Stimulated activated CD4-positive, alpha-beta T cell treated with anti-CD3 and anti-CD28 coated beads, TNF-alpha, amount 100 ng/mL, for 48 hours (primary cell): ENCODE measurements at regions not wholly inside any gene's neighbourhood (a gene's known extent, or its start where the extent isn't known, plus 50 kb on each side); places are given as distances from the start of the nearest gene placed in this dataset.
"Not testable (repeated sequence)": the region's sequence is repeated elsewhere in the genome, so short reads cannot be mapped to it uniquely, and the experiment has no call there.

ENCODE experiments used
- DNase-seq, 3 donors: peaks; one replicate each; pipeline ENCODE4 v3.0.0-alpha.2; 2020; ENCODE audit warnings: low read depth in 3 of 3

- DNase-seq = no peak
These were observed 136.0 kb upstream of the MIR17HG start for GRCh38 chr13:91211510-91211909.

- no peak for DNase-seq
These were observed 135.3 kb upstream of the MIR17HG start for GRCh38 chr13:91212231-91212630.

DNA sequence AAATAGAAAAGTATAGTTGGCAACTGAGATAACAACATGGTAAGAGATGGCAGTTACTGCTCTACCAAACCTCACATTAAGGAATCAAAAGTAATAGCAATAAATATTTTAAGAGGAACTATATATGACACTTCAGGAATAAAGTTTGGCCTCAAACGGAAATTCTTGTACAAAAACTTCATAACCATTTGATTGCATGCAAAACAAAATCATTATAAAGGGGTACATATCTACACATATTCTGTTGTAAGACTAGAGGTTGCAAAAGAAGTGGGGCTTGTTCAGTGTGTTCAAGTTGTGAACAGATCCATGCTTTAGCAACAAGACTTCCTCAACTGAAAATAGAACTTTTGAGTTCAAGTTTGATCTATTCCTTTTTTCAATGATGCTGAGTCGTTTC, 133.5 kb upstream of the MIR17HG start:
- DNase-seq = no peak

DNA sequence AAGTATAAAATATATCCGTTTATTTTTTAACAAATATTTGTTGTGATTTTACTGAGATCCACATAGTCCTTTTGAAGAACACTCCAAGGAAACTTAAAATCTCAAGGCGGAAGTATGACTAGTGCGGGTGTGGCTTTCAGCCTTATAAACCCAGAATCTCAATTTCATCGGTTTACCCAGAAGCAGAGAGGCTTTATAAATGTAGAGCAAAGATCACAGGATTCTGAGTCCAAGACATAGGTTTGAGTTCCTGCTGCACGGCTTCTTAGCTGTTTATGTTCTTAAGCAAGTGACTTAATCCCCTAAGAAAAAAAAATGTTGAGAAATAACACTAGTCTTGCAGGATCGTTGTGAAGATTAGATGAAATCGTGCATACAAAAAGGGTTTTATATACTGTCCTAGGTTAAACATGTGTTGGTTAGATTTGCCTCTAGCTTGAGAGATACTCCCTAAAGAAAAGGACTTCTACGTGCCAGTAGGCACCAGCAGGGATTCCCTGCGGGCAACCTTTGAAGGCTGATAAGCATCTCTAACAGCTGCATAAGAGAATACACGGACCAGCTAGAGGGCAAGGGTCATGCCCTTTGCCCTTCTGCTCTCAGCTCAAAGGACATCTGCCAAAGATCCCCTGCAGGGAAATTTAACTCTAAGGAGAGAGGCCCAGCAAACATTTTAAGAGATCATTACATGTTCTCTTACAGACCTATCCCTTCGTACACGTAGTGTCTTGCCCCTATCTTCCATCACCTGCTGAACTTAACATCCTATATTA, 130.4 kb upstream of the MIR17HG start:
- no peak for DNase-seq

DNA sequence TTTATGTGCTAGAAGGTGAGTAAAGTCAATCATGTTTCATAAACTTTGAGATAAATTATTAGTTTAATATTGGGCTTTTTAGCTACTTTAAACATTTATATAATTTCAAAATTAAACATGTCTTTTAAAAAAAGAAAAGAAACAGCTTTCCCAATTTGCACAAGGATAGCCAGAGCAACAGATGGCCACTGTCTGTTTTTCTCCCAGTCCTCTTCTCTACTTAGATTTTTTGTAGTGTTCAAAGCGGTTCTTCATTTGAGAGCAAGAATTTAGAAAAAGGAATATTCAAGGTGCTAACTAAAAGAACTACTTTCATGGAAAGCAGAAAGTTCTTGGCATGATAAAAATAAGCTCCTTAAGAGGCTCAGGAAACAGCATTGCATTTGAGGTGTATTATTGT, 128.3 kb upstream of the MIR17HG start:
- DNase-seq = no peak

GRCh38 chr13:91220872-91221271, 126.6 kb upstream of the MIR17HG start:
- DNase-seq = no peak

DNA sequence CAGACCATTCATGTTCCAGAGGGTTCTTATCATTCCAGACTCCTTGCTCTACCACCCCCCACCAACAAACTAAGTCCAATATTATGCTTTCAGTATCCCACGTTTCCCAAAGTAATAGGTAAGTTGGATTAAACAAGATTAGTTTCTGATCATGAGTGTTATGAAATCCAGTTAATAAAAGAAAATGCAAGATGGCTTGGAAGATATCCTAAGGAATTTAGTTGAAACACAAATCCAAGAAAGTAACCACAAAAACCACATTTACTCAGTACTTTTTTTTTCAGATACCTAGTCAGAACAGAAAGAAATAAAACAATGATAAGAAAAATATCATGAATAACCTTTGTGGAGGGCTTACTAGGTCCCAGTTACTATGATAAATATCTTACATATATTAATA, 119.4 kb upstream of the MIR17HG start:
- DNase-seq = no peak

- no peak for DNase-seq
These were observed 118.5 kb upstream of the MIR17HG start for GRCh38 chr13:91228940-91229339.

- DNase-seq = no peak
These were observed 114.8 kb upstream of the MIR17HG start for GRCh38 chr13:91232716-91233115.

- DNase-seq = no peak
These were observed 114.2 kb upstream of the MIR17HG start for GRCh38 chr13:91233291-91233690.

DNA sequence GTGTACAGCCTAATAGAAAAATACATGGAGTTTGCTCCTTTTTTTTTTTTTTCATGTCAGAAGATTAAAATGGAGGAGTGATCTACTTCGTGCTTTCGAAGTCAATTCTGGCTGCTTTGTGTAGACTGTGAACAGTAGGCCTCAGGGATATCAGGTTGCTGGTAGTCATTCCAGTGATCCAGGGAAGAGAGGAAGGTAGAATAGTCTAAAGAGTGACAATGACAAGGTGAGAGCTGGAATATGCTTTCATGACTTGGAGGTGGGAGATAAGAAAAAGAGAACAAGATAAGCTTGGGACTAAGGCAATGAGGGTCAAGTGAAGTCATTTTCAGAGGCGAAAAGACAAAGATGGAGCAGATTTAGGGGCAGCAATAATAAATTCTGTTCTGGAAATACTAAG, 111.3 kb upstream of the MIR17HG start:
- DNase-seq = no peak

GRCh38 chr13:91236921-91237320, 110.6 kb upstream of the MIR17HG start:
- no peak for DNase-seq

GRCh38 chr13:91238036-91238435, 109.5 kb upstream of the MIR17HG start:
- DNase-seq = no peak

- DNase-seq = no peak
These were observed 107.1 kb upstream of the MIR17HG start for GRCh38 chr13:91240341-91240740.

DNA sequence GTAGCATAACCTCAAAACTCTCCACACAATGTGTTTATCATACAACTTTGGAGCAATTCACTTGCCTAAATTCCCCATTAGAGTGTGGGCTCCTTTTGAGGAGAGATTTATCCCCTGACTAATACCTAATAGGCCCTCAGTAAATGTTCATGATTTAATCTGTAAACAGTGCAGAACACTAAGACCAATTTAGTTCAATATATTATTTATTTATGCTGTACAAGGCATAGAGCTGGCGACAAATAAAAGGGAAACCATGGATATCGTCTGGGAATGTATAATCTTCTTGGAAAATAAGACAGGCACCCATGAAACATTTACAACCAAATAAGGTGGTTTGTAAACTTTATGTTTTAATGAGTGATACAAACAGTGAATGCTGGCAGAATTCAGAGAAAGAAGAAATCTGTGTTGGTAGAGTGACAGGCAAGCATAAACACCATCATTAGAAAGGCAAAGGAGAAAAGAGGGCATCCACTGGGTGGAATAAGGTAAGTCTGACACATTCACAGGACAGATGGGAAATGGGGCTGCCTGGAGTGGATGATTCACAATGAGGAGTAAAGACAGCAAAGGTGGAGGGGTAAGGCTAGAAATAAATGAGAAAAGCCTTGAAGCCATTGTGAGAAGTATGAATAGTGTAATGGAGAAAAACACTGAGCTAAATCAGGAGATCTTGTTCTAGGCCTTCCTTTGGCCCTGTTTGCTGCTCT, 106.1 kb upstream of the MIR17HG start:
- DNase-seq = no peak

- DNase-seq = no peak
These were observed 104.8 kb upstream of the MIR17HG start for GRCh38 chr13:91242652-91243051.

- DNase-seq = no peak
These were observed 102.2 kb upstream of the MIR17HG start for GRCh38 chr13:91245288-91245687.

DNA sequence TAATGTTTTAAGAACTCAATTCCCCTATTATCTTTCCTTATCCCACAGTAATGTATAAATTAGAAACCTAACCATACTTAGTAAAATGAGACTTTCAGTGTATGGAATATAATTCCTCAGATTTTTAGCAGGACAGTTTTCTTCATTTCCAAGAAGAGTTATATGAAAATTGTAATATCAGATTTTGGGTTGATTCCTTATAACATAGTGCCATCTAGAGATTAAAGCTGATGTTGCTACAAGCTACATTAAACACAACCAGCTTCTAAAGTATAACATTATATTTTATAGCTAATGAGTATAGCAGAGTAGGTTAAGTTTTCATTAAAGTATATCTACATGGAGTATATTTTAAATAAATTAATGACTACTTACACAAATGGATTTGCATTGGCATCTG, 99.7 kb upstream of the MIR17HG start:
- no peak for DNase-seq

DNA sequence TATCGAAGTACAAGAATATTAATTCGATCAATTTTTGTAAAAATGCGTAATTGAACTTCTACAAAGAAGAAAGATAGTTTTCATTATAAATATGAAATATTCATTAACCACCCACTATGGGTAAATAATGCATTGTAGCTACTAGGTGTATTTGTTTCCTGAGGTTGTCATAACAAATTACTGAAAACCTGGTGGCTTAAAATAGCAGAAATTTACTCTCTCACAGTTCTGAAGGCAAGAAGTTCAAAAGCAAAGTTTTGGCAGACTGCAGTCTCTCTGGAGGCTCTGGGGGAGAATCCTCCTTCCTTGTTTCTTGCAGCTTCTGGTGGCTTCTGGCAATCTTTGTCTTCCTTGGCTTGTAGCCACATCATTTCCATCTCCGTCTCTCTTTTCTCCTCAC, 99.2 kb upstream of the MIR17HG start:
- DNase-seq = no peak

GRCh38 chr13:91249370-91249769, 98.1 kb upstream of the MIR17HG start:
- no peak for DNase-seq

DNA sequence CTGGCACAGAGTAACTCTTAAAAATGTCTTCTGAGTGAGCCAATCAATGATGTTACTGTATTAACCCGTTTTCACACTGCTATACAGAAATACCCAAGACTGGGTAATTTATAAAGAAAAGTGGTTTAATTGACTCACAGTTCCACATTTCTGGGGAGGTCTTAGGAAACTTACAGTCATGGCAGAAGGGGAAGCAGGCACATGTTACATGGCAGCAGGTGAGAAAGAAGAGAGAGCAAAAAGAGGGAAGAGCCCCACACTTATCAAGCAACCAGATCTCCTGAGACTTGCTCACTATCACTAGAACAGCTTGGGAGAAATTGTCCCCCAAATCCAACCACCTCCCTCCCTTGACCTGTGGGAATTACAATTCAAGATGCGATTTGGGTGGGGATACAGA, 97.6 kb upstream of the MIR17HG start:
- no peak for DNase-seq

DNA sequence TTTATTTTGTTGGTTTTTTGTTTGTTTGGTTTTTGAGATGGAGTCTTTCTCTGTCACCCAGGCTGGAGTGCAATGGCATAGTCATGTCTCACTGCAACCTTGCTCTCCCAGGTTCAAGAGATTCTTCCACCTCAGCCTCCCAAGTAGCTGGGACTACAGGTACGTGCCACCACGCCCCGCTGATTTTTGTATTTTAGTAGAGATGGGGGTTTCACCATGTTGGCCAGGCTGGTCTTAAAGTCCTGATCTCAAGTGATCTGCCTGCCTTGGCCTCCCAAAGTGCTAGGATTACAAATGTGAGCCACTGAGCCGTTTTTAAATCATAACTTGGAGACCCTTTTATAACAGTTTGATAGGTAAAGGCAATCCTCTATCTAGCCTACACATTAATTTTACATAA, 95.9 kb upstream of the MIR17HG start:
- not testable (repeated sequence) for DNase-seq

DNA sequence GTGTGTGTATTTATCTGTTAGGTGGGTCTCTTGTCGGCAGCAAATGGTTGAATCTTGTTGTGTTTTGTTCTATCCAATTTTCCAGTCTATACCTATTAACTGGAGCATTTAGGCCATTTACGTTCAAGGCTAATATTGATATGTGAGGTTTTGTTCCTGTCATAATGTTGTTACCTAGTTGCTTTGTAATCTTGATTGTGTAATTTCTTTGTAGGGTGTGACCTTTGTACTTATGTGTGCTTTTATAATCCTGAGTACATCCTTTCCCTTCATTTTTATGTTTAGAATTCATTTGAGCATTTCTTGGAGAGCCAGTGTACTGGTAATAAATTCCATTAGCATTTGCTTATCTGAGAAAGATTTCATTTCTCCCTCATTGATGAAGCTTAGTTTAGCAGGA, 83.0 kb upstream of the MIR17HG start:
- no peak for DNase-seq

- no peak for DNase-seq
These were observed 78.2 kb upstream of the MIR17HG start for GRCh38 chr13:91269237-91269636.
